ENCODE measurements at regions not wholly inside any gene's neighbourhood (a gene's known extent, or its start where the extent isn't known, plus 50 kb on each side); places are given as distances from the start of the nearest gene placed in this dataset.

- no peaks in the 10 kb centered on the region for H3K36me3 ChIP-seq
- no peak for TF ChIP-seq CTCF (IDR thresholded peaks at IDR 0.05)
- no peaks in the 10 kb centered on the region for H3K4me1 ChIP-seq
- no peaks in the 10 kb centered on the region for H3K9me3 ChIP-seq
- H3K4me3 ChIP-seq = no peak overlapping the region
- intact Hi-C loops (cut with DNase I) = no loop called here
- no peak overlapping the region for H3K27ac ChIP-seq
- no peak for ATAC-seq
- peaks cover 0 to 3% of the 10 kb centered on the region in 2 donors for H3K27me3 ChIP-seq
- no peak for DNase-seq
Measured at GRCh38 chr9:16265688-16266087, 604.8 kb downstream of the BNC2 start.

GRCh38 chr9:16266648-16267276 is 603.7 kb downstream of the BNC2 start:
- Histone ChIP-seq H3K27ac (peak overlapping the region in 1 of 2 donors; percentile 53), H3K4me1 (no peaks in the 10 kb centered on the region), H3K27me3 (peaks cover 0 to 3% of the 10 kb centered on the region in 2 donors), H3K4me3 (peak overlapping the region in 1 of 2 donors; percentile 24), H3K9me3 (no peaks in the 10 kb centered on the region), H3K36me3 (no peaks in the 10 kb centered on the region)
- peak; percentile 35 to 55 for TF ChIP-seq CTCF (IDR thresholded peaks at IDR 0.05)
- intact Hi-C loops (cut with DNase I) = no loop called here
- DNase-seq = no peak
- peak; percentile 18 for ATAC-seq

DNA sequence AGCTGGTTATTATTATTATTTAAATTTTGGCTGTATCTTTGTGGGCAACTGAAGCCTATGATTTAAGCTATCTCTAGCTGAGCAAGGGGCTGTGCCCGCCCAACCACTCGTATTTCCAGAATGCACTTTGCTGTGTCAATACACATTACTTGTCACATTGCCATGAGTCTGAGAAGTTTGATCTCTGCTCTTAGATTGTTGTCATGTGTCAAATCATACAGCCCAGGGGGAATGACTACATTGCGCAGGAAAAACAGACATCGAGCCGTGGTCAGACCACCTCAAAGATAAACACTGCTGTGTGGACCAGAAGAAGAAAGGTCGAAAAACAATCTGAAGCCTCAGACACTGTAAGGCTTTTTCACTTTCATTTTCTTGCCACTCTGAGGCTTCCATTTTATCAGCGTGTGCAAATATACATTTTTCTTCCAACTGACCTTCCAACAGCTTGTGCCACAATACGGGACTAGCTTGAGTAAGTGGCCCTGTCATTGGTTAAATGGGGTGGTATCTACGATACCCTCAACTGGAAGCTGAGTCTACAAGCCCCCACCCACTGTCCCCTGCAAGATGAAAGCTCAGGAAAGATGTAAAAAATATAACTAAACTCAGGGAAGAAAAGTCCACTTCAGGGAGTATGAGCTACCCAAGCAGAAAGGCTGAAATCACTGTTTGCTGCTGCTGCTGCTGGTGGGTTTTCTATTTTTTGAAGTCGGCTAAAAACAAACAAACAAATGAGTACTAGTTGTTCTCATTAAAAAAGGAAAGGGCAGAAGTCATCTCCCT is 603.0 kb downstream of the BNC2 start:
- Histone ChIP-seq H3K36me3 (no peaks in the 10 kb centered on the region), H3K27ac (peak overlapping the region in 1 of 2 donors; percentile 53), H3K4me1 (no peaks in the 10 kb centered on the region), H3K9me3 (no peaks in the 10 kb centered on the region), H3K4me3 (peak overlapping the region; percentile 24 to 25), H3K27me3 (peaks cover 0 to 3% of the 10 kb centered on the region in 2 donors)
- peak; percentile 79 for ATAC-seq
- intact Hi-C loops (cut with DNase I) = no loop called here
- peak in 2 of 4 donors; percentile 45 to 51 for DNase-seq
- no peak for TF ChIP-seq CTCF (IDR thresholded peaks at IDR 0.05)

DNA sequence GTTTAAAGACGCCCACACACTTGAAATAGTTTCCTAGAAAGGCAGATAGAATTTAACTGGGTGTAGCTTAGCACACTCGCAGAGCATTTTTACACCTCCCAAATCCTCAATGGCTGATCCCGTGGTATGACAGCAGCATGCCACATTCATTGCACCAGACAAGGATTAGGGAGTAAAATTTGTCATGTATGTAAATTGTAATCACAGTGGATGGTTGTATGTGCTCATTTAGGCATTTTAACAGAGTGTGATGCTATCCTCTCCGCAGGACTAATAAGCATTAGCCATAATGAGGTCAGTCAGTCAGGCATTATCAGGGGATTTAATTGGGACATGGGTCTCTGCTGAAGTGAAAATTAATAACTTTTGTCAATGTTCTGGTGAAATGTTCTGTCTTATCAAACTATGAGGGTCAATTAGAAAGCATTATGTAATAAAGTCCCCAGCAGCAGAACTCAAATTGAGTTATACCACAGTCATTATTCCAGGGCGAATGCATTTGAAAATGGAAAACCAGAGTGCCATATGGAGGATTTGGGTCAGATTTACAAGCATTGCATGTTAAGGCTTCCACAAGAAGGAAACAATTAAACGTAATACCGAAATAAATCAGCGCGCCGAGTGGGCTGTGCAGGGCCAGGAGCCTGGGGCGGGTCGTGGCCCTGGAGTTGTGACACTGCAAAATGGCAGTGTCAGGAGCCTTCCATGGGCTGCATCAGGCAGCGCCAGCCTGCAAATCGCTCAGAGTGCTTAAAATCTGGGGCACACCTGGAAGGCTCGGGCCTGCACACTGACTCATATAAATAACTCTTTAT is 602.2 kb downstream of the BNC2 start:
- Histone ChIP-seq H3K4me1 (no peaks in the 10 kb centered on the region), H3K27ac (peak overlapping the region in 1 of 2 donors; percentile 53), H3K27me3 (peaks cover 0 to 3% of the 10 kb centered on the region in 2 donors), H3K9me3 (no peaks in the 10 kb centered on the region), H3K36me3 (no peaks in the 10 kb centered on the region), H3K4me3 (no peak overlapping the region)
- TF ChIP-seq CTCF (IDR thresholded peaks at IDR 0.05) = no peak
- intact Hi-C loops (cut with DNase I) = no loop called here
- ATAC-seq (peak; percentile 77), DNase-seq (no peak)

GRCh38 chr9:16271967-16272366 is 598.5 kb downstream of the BNC2 start:
- Histone ChIP-seq H3K9me3 (no peaks in the 10 kb centered on the region), H3K27ac (no peak overlapping the region), H3K4me3 (no peak overlapping the region), H3K4me1 (no peaks in the 10 kb centered on the region), H3K27me3 (no peaks in the 10 kb centered on the region), H3K36me3 (no peaks in the 10 kb centered on the region)
- no peak for TF ChIP-seq CTCF (IDR thresholded peaks at IDR 0.05)
- intact Hi-C loops (cut with DNase I) = no loop called here
- ATAC-seq (no peak), DNase-seq (no peak)

All from left lung (tissue), 4 donors.